GM21423 (cell line): ENCODE measurements at regions not wholly inside any gene's neighbourhood (a gene's known extent, or its start where the extent isn't known, plus 50 kb on each side); places are given as distances from the start of the nearest gene placed in this dataset.
"Not testable (repeated sequence)": the region's sequence is repeated elsewhere in the genome, so short reads cannot be mapped to it uniquely, and the experiment has no call there.

ENCODE experiments used
- ATAC-seq: cut with Tn5 transposase; IDR thresholded peaks from one replicate; pipeline ENCODE4 v1.9.1; 2021; ENCODE audit warnings: mild to moderate bottlenecking, moderate library complexity; ENCODE audit not compliant: unreplicated experiment

DNA sequence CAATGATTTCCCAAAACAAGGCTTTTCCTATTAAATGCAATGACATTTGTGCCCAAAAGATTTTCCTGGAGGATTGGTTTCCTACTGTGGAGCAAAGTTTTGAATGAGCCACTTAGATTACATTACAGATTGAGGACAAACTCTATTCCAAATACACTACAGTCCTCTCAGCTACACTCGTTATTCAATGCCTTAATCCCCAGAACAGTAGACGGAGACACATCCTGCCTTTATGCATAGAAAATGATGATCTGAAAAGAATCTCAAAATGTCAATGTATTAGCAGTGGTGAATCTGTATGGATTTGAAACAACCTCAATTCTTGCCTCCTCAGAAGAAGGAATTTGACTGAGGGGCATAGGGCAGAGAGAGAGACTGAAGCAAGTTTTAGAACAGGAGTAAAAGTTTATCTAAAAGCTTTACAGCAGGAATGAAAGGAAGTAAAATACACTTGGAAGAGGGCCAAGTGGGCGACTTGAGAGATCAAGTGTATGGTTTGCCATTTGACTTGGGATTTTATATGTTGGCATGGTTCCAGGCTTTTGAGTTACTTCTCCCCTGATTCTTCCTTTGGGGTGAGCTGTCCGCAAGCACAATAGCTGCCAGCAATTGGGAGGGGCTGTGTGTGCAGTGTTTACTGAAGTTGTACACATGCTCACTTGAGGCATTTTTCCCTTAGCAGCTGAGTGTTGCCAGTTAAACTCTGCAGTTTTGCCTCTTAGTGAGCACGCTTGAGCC, 891.9 kb upstream of the MBL2 start:
- ATAC-seq, result no peak

DNA sequence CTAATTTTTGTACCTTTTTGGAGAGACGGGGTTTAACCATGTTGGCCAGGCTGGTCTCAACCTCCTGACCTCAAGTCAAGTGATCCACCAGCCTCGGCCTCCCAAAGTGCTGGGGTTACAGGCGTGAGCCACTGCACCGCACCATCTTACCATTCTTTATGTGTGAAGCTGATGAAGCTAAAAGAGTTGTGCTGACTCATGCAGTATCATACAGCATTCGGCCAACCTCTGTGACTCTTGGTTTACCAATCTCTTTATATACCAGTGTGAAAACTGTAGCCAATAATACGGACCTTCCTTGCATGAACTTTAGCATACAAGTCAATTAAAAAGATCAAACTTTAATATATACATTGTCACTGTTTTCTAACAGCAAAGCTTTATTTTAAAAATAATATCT, 878.2 kb upstream of the MBL2 start:
- no peak for ATAC-seq

GRCh38 chr10:53647221-53647620, 874.6 kb upstream of the MBL2 start:
- not testable (repeated sequence) for ATAC-seq

DNA sequence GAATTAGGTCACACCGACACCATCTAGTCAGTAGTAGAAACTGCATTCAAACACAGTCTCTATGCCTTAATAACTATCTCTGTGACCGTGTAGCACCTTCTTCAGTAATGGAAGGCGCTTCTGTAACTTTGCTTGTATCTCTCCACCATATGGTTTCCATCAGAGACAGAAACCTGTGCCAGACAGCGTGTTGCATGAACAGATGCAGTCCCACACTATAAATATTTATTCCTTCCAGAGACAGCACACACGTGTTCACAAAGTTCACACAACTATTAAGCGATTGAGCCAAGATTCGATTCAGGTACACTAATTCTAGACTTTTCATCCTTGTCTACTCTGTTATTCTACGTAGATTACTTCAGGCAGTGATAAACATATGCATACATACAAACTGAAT, 873.9 kb upstream of the MBL2 start:
- ATAC-seq, result no peak

- no peak for ATAC-seq
These were observed 873.4 kb upstream of the MBL2 start for GRCh38 chr10:53645951-53646350.

GRCh38 chr10:53638006-53638405, 865.4 kb upstream of the MBL2 start:
- no peak for ATAC-seq

- no peak for ATAC-seq
These were observed 852.1 kb upstream of the MBL2 start for GRCh38 chr10:53624722-53625121.

DNA sequence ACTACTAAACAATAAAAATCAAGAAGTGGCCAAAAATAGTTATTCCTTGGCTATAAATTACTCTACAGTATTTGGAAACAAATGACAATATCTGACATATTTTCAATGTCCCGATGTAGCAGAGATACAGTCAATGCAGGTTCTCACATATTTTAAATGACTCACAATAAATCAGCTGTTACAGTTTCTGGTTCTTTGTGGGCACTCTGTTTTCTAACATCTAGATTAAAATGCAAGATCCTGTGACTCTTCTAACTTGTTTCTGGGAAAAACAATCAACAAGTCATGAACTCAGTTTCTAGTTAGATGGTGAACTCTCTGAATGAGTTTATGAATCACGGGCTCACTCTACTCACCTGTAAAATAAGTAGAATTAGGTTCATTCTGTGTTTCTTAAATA, 849.6 kb upstream of the MBL2 start:
- ATAC-seq, result no peak

DNA sequence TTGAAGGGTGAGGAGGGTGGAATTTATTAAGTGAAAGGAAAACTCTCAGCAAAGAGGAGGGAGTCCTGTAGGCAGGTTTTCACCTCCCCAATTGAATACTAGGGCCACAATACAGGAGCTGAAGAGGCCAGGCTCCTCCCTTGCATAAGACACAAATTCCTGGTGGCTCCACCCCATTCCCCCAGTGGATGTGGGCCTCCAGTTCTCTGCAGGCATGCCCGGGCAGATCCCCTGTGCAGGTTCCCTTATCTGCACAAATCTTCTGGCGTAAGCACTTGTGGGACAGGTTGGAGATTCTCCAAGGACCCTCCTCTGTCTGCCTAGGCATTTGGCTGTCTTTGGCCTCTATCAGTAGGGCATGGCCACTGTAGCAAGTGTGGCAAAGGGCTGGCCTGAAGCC, 847.1 kb upstream of the MBL2 start:
- ATAC-seq, result no peak

GRCh38 chr10:53607691-53608090, 835.1 kb upstream of the MBL2 start:
- ATAC-seq, result no peak

GRCh38 chr10:53606981-53607380, 834.4 kb upstream of the MBL2 start:
- no peak for ATAC-seq

- ATAC-seq, result peak; percentile 78
These were observed 828.8 kb upstream of the MBL2 start for GRCh38 chr10:53601260-53601875.

DNA sequence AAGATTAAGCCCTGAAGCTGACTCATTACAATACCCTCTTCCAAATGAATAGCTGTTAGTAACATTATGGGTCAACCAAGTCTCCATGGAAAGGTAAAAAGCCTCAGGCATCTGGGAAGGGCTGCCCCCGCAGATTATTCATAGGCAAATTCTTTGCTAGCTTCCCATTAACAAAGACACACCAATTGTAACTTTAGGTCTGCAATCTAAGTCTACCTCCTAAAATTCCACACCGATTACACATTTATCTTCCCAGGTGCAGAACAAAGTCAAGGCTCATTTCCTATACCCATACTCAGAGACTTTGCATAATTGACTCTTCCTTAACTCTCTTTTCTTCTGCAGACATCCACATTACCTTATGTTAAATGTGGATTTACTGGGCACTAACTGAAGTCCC, 826.3 kb upstream of the MBL2 start:
- ATAC-seq, result no peak

GRCh38 chr10:53597835-53598251, 825.3 kb upstream of the MBL2 start:
- ATAC-seq, result no peak

DNA sequence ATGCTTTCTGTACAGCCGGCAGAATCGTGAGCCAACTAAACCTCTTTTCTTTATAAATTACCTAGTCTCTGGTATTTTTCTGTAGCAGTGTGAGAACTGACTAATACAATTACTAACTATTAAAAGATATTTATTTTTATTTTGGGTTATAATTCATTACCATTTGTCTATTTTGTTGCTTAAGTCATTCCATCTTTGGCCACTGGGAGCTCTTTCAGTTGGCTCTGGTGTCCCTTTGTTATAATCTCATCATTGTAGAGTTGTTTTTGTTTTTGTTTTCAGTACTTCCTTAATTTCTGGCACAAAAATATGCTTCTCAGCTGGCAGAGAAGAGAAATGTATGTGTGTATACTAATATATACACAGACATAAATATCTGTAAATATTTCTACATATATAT, 807.9 kb upstream of the MBL2 start:
- no peak for ATAC-seq

GRCh38 chr10:53579773-53580172, 807.2 kb upstream of the MBL2 start:
- no peak for ATAC-seq

DNA sequence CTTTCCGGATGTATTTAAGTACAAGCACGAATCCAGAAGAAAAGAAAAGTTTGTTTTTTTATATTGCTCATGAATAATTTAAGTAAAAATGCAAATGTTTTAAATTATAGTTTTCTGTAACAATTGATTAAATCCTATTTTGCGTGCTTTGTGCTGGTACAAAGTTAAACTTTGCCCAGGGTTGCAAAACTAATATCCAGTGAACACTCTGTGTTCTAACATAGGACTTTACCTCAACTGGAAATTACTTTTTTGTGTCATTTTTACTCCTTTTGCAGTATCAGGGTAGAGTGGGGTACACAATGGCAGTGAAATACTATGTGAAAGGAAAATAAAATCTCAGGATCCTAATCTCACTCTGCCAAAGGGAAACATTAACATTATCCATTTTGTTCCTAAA, 801.4 kb upstream of the MBL2 start:
- ATAC-seq, result no peak

DNA sequence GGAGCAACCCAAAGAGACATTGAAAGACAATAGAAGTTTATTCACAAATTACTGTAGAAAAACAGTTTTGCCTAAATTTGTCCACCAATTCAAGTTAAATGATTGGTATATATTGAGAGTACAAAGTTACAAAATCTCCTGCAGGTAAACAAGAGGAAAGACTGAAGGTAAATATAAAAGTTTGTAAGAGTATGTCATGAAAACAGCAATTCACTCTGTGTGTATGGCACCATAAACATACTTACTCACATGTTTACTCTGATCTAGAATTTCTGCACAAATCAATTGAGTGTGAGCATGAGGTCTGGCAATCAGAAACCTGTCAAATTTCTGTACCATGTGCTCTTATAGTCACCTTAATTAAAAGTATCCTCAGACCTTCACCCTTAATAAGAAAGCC, 800.9 kb upstream of the MBL2 start:
- ATAC-seq, result no peak

DNA sequence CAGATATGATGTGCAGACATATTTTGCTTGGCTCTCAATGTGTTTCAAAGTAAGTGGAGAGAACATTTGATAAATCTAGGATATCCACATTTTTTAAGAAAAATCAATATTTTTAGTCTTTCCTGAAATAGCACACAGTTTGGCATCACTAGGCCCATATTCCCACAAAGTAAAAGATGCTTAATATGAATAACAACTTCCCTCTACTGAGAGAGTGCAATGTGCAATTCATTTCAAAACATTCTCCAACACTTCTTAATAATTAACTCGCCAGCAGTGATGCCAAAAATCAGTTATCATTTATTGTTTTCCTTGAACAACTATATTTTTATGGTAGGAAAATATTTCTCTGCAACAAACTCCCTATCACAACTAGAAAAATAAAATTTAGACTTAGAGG, 800.2 kb upstream of the MBL2 start:
- no peak for ATAC-seq

GRCh38 chr10:53570221-53570620, 797.6 kb upstream of the MBL2 start:
- ATAC-seq, result no peak

DNA sequence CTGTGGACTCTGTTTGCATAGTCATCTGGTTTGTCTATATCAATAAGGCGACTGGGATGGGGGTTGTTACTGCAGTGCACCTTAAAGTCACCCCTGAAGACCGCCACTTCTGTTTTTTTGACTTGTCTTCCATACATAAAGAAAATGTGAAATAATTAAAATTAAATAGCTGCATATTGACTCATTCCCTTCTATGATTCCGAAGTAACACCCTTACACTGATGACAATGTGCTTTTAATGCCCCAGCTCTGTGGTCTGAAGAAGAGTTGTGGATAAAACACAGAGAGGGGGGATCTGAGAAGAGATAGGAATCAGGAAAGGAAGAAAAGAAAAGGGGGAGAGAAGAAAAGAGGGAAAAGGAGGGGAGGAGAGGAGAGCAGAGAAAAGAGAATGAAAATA, 796.9 kb upstream of the MBL2 start:
- no peak for ATAC-seq

- no peak for ATAC-seq
These were observed 776.1 kb upstream of the MBL2 start for GRCh38 chr10:53548664-53549063.

DNA sequence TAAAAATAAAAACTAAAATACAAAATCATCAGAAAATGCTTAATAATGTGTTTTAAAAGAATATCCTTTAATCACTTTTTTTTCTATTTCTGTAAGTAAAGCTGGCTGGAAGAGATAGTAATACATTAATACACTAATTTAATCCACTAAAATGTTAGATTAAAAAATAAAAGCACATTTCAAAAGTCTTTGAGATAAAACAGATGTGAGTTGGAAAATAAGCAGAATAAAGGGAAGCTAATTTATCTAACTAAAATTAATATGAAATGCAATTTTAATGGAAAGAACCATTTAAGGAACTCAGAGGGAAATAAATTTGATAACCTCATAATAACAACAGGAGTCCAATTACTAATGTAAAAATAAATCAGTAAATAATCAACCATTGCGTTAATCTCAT, 774.8 kb upstream of the MBL2 start:
- ATAC-seq, result no peak
